GM21723 (cell line): ENCODE measurements at regions not wholly inside any gene's neighbourhood (a gene's known extent, or its start where the extent isn't known, plus 50 kb on each side); places are given as distances from the start of the nearest gene placed in this dataset.

Experiments used
- ATAC-seq: cut with Tn5 transposase; IDR thresholded peaks from one replicate; pipeline ENCODE4 v1.9.1; 2021; ENCODE audit warnings: mild to moderate bottlenecking, moderate library complexity; ENCODE audit not compliant: unreplicated experiment

DNA sequence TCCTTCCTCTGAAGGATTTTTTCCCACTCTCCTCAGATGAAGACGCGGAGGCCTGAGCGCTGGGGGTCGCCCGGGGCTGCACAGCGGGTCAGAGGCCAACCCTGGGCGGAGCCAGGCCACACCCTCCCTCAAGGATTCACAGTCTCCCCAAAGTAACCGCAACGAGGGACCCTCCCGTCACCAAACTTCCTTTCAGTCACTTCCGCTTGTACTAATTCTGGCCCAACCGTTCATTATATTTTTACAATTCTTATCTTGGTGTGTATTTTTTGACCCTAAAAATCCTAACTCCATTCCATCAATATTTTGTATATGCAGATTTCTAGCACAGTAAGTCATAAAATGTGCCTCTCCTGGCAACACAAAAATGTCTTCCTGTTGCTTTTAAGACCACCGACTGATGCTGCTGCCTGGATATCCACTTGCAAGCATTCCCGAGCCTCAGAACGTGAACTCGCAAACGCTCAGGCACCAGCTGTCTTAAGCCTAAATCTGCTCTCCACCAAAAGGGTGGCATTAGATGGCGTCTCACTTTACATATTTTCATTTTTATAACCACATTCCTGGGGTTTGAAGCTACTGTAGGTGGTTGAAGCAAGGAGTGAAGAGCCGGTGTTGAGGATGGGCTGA lies 128.0 kb downstream of the DLL1 start:
- no peak for ATAC-seq

DNA sequence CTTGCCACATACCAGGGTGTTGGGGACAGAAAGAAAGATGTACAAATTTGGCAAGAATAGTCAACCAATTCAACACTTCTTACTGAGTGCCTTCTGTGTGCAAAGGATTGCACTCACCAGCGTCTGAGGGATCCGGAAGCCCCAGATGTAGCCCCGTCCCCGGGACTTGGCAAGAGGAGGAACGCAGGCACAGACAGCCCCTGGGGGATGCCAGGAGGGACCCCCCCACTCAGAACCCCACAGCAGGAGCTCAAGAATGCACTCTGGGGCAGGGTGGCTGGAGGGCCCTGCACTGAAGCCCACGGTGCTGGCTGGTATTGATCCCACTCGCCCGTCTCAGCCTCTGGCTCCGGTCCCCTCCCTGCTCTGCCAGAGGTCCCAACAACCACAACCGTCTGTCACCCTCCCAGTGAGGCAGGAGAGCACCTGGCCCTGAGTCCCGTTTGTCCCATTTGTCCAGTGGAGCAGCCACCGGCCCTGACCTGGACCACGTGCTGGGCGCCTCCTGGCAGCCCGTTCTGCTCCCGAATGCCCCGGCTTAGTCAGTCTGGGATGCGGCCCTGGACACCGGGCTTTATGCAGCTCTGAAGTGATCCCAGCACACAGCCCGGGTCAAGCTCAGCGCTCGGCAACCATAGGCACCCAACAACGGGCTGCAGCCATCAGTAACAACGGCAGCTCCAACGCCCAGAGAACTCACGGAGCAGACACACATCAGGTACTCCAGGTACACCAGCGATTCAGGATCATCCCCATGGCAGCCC lies 128.7 kb downstream of the DLL1 start:
- no peak for ATAC-seq

DNA sequence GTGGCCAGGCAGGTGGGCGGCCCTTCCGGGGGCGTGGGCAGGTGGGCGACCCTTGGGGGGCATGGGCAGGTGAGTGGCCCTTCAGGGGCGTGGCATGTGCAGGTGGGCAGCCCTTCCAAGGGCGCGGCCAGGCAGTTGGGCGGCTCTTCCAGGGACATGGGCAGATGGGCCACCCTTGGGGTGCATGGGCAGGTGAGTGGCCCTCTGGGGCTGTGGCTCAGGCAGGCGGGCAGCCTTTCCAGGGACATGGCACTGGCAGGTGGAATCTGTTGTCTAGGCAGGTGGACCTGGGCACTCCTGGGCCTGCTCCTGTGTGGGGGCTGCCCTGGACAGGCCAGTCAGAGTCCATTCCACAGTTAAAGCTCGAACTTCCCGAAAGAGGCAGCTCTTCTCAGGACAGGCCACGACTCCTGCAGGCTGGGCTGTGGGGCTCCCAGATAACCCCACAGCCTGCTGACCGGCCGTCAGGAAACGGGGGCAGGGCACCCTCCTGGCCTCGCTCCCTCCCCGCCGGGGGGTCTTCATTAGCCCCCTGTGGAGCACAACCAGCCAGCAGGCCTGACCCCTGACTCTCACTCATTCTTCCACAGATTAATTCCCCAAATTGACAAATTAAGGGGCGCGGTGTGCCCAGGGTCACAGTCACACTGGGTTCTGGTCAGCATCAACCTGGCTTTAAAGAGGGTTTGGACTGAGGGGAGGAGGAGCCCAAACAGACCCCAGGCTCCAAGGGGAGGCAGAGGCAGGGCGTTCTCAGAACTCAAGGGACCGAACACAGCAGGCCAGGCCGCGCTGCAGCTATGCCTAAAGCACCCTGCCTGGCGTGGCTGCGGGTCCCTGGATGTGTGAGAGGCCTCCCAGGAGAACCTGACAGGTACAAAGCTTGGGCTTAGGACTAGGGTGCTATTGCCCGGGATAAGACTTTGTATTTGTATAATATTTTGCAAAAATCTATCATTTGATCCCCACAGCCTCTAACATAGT lies 130.0 kb downstream of the DLL1 start:
- ATAC-seq, result no peak

DNA sequence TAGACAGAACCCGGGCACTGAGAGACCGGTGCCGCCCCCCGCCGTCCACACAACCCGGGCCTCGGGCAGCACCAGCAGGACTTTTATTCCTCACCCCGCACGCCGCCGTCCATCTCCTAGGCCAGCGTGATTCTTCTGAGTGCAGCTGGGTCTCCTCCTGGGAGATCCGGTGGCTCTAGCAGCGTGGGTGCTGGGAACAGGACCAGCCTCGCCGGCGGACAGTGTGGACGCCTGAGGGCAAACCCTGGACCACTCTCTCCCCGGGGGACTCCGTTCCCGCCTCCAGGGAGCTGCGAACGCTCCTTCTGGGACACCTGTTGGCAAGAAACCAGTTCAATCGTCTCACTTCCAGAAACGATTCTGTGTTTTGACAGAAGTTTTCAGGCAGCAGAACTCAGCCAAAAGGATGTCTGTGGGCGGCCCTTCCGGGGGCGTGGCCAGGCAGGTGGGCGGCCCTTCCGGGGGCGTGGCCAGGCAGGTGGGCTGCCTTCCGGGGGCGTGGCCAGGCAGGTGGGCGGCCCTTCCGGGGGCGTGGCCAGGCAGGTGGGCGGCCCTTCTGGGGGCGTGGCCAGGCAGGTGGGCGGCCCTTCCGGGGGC lies 130.7 kb downstream of the DLL1 start:
- no peak for ATAC-seq

DNA sequence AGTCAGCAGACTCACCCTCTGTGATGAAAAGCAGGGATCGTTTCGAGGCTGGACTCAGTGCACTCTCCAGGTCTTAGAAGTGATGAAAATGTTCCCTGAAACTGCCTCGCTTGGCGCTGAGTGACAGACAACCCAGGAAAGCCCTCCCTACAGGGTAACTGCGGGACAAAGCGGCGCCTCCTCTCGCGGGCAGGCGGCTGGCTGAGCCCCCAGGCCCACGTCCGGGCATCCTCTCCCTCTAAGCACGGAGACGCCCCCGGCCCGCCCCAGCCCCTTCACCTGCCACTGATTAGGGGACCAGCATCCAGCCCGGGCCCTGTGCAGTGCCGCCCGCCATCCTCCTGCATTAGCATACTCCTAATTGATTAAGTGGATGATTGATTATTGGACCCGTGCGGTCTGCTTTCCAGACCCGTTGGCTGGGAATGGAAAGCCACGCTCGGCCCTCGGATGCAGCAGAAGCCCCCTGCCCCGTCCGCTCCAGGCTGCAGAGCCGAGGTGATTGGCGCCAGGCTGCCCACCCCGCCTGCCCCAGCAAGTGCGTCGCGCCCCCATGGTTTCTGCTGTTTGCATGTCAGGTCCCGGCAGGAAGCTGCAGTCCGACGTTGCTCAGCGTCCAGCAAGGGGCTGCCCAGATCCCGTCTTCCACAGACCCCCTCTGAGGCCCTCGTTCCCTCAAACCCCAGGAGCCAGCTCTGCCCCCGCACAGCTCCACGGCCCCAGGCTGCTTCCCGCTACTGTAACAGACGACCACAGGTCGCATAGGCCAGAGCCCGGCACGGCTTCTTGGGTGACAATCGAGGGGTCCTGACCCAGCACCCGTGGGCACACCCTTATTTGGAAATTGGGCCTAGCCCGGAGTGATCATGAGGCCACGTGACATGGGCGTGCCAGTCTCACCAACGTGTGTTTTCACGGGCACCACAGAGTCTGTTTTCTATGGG lies 131.6 kb downstream of the DLL1 start:
- no peak for ATAC-seq

DNA sequence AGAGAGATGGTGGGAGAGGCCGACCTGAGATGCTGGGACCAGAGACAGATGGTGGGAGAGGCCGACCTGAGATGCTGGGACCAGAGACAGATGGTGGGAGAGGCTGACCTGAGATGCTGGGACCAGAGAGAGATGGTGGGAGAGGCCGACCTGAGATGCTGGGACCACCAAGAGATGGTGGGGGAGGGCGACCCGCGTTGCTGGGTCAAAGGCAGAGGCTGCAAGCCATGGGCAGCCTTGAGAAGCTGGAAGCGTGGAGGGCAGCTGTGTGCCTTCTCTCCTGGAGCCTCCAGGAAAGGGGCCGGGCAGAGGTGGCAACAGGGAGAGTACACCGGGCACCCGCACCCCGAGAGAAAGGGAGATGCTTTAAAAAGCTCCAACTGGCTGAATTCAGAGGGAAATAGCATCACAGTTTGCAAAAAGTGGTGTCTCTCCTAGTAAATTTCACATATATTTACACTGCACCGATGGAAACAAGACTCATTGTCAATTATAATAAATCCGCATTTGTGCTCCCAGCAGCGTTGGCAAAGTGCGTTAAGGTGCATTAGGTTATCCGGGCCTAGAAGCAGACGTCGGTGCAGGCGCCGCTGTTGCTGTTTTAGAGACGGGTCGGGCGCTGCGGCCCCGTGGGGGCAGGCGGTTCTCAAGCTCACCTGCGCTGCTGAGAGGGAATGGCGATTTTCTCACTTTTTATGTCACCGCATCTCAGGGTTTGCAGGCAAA lies 132.4 kb downstream of the DLL1 start:
- no peak for ATAC-seq

DNA sequence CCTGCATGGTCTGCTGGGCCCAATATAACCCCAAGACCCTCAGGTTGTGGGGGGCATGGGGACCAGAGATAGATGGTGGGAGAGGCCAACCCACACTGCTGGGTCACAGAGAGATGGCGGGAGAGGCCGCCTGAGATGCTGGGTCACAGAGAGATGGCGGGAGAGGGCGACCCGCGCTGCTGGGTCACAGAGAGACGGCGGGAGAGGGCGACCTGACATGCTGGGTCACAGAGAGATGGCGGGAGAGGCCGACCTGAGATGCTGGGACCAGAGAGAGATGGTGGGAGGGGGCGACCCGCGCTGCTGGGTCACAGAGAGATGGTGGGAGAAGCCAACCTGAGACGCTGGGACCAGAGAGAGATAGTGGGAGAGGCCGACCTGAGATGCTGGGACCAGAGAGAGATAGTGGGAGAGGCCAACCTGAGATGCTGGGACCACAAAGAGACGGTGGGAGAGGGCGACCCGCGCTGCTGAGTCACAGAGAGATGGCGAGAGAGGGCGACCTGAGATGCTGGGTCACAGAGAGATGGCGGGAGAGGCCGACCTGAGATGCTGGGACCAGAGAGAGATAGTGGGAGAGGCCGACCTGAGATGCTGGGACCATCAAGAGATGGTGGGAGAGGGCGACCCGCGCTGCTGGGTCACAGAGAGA lies 133.2 kb downstream of the DLL1 start:
- ATAC-seq, result no peak

DNA sequence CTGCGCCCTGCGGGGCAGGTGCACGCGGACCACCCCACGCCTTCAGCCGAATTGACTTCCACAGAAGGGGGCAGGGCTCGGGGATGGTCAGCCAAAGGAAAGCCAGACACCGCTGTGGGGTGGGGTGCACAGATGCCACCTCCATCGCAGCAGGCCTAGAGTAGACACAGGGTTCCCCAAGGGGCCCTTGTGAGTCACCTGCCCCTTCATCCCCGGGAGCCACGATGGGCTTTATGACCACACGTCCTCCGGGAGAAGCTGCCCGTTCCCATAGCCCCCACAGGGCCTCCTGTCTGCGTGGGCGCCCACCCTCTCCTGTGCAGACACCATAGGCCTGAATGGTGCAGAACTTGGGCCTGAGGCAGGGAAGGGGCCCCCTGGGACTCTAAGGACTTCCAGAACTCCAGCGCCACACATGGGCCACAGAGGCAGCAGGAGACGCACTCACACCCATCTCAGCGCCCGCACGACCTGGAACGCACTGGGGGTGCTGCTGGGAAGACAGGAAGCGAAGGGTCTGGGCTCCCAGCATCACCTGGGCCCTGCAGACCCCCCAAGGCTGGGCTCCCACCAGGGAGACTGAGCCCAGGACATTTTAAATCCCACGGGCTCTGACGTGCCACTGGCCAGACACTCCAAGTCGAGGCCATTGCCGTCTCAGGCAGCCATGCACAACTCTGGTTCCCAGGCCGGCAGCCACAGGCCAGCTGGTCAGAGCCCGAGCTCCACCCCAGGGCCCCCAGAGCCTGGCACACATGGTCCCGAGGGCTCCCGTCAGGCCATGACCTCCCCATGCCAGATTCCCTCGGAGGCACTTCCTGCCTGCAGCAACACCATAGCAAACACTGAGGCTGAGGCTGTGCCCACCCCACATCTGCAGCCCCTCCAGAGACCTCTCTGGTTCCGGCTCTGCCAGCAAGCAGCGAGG lies 134.2 kb downstream of the DLL1 start:
- ATAC-seq, result no peak

DNA sequence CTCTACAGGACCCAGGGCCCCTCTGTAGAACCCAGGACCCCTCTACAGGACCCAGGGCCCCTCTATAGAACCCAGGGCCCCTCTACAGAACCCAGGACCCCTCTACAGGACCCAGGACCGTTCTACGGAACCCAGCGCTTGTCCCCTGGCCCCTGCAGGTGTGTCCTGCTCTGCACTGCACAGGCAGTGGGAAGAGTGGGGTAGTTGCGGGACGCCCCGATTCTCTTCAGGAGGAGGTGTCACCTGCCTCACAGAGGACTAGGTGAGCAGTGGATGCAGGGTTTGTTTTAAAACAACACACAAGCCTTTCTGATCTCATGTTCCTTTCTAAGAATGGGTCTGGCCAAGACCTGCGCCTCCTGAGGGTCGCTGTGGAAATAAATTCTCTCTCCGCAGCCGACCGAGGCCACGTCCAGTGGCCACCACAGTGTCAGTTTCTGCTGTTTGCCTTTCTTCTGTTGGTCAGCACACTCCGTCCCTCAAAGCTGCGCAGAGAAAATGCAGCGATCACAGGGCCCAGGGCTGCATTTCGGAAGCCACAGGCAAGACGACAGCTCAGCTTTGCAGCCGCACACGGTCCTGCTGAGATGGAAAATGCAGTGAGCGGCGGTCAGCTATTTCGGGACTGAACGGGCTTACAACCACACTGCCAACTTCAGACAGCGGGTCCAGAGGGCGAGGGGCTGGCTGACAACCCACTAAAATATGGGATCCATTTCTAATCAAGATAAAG lies 135.2 kb downstream of the DLL1 start:
- ATAC-seq, result no peak

DNA sequence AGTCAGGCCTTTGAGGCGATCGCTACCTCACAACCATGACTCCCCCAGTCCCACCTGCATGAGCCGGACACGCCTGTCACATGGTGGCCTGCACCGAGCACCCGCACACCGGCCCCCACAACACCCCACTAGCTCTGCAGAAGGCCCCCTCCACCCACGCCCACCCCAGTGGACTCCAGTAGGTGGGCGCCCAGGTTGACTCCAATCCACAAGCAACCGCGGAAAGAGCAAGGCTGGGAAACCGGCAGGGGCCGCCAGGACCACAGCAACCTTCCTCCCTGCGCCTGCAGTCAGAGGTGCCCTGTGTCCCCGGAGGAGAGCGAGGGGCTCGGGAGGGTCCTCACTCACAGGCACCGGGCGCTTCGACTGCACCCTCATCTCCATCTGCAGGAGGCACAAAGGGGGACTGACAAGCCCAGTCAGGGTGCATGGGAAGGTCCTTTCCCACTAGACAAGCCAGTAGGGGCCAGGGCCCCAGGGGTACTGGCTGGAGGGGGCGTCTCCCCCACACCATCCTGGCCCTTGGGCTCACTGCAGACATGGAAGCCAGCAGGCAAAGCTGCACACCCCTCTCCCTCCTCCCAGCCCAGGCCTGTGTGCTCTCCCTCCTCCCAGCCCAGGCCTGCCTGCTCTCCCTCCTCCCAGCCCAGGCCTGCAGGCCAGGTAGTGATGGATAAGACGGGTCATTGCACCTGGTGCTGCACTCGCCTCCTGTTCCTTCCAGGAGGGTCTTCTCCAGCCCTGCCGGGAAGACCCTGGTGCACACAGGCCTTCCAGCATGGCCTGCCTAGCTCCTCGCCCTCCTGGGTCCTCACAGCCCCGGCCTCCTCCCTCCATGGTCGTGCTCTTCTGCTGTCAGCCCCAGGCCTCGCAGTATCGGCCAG lies 137.2 kb downstream of the DLL1 start:
- ATAC-seq, result no peak

DNA sequence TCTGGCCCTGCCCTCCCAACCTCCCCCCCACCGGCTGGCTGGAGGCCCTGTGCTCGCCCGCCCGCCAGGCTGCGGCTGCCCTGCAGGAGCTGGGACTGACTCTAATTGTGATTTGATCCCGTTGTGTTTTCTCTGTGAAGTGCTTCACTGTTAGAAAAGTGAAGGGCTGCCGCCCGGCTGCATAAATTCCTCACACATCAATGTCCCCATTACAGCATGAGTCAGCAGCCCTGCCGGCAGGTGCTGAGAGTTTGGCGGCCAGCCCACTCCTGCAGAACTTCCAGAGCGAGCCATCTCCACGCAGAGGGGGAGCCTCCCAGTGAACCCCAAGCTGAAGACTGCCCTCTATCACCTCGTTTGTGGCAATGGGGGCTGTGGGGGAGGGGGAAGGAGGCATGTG lies 137.9 kb downstream of the DLL1 start:
- no peak for ATAC-seq

DNA sequence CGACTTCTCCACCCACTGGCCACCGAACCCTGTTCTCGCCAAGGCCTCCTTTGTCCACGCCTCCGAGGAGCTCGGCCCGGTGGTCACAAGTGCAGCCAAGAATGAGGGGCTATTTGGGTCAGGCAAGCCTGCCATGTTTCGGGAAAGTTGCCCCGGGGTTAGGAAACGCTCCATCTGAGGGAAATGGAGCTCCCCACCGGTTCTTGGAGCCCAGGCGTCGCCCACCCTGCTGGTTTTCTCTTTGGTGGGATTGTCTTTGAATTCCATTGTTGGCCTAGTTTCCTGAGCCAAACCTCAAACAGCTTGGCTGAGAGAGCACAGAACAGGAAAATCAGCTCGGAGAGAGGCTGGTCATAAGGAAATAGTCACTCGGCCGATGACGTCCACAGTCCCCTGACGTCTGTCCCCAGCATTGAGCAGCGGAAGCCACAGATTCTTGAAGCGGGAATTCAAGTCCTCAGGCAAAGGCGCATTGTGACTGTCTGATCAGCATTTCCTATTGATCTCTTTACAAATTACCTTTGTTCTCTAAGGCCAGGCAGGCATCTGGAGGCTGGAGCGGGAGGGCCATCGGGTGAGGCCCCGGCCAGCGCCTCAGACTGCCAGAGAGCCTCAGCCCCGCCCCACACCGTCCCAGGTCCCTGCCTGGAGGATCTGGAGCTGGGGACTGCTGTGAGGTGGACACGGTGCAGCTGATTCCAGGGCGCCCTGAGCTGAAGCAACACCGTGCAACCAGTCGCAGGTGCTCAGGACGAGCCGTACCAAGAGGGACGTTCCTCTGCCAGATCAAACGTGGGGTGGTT lies 138.6 kb downstream of the DLL1 start:
- no peak for ATAC-seq

DNA sequence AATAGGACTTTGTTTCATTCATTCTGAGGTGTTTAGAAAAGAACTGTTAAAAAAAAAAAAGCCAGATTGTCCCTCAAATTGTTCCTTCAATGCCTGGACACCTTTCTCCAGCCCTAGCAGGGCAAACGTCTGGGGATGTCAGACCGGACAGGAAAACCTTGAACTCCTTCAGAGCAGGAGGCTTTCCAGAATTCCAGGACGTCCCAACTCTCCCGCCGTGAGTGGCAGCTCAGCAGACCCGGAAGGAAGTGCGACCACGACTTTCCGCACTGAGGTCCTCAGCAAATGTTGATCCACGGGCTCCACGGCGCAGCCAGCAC lies 139.1 kb downstream of the DLL1 start:
- no peak for ATAC-seq

DNA sequence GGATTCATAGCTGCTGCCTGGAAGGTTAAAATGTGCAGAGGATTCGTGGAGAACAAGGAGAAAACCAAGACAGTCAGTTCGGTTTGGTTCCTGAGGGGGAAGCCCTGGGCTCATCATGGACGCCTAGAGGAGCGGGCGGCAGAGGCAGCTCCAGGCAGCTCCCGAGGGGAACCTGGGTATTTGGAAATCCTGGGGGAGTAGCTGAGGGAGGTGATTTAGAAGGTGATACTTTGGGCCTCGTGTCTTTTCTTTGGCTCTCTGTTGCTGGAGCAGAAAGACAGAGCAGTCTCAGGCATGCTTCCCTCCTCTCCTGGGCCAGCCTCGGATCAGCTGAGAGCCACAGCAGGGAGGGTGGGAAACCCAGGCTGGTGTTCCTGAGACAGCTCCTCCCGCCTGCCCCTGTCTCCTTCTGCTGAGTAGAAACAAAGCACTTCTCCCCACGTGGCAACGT lies 139.5 kb downstream of the DLL1 start:
- no peak for ATAC-seq

DNA sequence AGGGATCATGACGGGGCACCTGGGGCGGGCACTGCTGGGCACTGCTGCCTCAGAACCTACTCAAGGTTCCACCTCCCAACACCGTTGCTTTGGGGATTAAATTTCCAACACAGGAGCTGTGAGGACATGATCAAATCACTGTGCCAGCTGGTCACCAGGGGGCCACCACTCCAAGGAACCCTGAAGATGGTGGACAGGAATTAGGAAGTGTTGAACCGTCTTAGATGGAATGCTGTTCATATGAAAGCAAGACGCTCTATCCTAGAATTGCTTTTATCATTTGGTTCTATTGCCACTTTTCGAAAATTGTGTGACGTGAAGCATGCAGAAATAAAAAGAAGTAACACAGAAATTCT lies 140.3 kb downstream of the DLL1 start:
- ATAC-seq, result no peak
